HG03097 (cell line): ENCODE measurements at regions not wholly inside any gene's neighbourhood (a gene's known extent, or its start where the extent isn't known, plus 50 kb on each side); places are given as distances from the start of the nearest gene placed in this dataset.
"Not testable (repeated sequence)": the region's sequence is repeated elsewhere in the genome, so short reads cannot be mapped to it uniquely, and the experiment has no call there.

Experiments used
- ATAC-seq: cut with Tn5 transposase; IDR thresholded peaks from one replicate; pipeline ENCODE4 v1.9.1; 2021; ENCODE audit not compliant: unreplicated experiment, low FRiP score

GRCh38 chr1:38760562-38760961 lies 99.0 kb downstream of the RRAGC start:
- ATAC-seq, result no peak

- no peak for ATAC-seq
Observed at GRCh38 chr1:38758820-38759219, 100.8 kb downstream of the RRAGC start.

GRCh38 chr1:38746941-38747600 lies 112.5 kb downstream of the RRAGC start:
- ATAC-seq, result no peak

DNA sequence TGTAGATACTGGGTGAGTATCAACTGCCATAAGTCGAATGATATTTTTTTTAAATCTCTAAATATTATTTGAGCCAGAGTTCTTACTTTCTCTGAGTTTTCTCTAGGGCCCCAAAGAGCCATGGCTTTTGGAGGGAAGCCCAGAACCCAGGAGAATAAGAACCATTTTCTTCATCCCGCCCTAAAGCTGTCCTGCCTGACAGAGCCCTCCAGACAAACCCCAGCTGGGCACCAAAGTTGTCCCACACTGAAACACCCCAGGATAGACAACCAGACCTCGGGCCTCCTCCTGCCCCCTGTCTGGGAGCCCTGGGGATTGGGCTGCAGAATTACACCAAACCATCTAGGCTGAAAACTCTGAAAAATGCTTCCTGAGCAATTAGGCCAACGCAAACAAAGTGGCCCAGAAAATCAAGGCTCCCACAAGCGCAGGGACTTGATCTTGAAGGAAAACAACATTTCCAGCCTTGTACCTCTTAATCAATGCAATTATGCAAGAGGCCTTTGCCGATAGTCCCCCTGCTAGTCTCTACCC lies 113.1 kb downstream of the RRAGC start:
- ATAC-seq, result no peak

DNA sequence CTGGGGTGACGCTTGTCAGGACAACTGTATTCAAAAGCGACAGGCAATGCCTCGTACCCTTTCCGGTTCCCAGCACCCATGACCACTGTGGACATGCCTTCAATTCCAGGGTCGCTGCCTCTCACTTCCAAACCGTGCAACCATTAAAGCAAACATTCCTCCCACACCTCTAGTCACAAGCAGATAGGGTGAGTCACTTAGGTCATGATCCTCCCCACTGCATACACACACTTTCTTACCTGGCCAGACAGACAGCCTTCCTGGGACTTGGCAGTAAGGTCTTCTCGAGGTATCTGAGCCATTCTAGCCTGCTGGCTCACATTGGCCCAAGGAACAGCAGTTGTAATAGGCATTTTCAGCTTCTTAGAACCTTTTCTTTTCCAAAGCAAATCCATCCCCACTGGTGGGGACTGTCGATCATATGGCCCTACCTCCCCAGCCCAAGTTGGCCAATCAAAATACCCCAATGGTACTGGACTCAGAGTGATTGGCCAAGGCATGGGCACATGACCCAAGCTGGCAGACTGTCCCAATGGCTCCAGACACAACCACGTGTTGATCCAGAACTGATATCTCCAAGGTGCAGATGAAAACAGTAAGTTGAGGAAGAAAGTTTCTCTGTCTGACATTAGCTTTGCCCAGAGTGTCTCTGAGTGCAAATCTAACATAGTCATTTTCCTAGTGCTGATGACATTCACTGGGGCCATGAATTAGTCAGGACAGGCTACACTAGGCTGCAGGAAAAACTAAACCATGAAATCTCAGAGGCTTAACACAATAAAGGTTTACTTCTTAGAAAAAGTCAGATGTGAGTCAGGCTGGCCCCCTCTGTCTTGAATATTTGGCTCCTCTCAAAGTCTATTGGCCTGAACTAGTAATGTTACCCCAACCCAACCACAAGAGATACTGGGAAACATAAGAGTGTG lies 113.8 kb downstream of the RRAGC start:
- ATAC-seq, result no peak

DNA sequence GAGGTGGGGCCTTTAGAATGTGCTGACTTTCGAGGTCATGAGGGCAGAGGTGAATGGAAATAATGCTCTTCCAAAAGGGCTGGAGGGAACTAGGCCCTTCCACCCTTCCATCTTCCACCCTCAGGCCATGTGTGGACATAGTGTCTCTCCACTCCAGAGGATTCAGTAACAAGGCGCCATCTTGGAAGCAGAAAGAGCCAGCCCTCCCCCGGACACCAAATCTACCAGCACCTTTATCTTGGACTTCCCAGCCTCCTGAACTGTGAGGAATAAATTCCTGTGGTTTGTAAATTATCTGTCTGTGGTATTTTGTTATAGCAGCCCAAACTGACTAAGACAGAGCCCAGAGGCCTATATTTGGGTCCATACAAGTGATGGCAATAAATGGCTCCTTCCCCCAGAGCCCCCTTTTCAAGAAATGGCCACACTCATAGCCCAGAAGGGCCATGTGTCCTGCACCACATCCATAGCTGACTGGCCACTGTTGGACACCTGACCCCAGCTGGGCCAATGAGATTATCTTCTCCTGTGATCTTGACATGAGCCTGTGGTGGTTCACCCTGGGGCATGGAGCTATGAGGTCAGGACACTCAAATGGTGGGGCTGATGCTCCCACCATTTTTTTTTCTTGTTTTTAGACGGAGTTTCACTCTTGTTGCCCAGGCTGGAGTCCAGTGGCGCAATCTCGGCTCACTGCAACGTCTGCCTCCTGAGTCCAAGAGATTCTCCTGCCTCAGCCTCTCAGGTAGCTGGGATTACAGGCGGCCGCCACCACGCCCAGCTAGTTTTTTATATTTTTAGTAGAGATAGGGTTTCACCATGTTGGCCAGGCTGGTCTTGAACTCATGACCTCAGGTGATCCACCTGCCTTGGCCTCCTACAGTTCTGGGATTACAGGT lies 114.9 kb downstream of the RRAGC start:
- no peak for ATAC-seq

- ATAC-seq, result no peak
Observed at GRCh38 chr1:38743184-38743583, 116.4 kb downstream of the RRAGC start.

DNA sequence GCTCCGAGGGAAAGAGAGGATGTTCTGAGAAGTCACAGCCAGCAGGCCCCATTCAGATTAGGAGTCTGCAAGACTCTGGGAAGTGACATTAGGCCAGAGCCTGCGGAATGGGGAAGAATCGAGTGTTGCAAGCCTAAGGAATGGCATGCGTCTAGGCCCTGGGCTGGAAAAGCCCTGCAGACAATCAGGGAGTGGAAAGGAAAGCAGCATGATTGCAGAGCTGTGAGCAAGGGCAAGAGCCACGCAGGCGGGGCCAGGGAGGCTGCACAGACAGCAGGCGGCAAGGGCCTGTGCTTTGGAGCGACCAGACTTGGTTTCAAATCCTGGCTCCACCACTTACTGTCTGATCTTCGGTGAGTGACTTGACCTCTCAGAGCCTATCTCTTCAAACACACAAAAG lies 118.2 kb downstream of the RRAGC start:
- no peak for ATAC-seq

DNA sequence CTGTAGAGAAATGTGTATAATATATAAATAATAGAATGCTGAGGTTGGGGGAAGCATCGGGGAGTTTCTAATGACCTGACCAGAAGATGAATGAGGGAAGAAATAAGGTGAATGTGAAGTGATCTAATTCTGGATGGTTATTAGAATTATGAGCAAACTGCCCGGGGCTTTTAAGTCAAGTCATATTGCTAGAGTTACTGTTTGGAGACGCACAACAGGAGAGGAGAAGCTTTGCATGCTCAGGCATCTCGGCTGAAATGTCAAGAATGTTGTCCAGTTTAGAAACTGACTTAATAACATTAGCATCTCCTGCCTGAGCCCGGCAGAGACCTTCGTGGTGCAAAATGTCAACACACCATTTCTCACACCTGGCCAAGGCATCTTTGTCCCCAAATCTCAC lies 119.1 kb downstream of the RRAGC start:
- ATAC-seq, result no peak

DNA sequence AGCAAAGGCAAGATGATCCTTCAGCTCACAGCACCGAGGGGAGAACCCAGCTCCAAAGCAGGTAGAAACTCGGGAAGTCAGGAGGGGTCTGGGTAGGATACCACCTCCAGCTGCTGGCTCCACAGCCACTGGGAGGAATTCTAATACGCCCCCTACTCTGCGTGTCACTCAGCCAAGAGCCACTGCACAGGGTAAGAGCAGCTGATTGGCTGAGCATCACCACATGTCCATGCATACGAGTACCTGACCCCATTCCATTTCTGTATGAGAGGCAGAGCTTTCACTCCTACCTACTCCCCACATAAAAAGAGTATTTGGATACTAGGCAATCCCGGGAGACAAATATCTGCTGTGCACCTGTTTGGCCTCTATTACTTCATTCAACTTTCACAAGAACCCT lies 121.4 kb downstream of the RRAGC start:
- ATAC-seq, result no peak

DNA sequence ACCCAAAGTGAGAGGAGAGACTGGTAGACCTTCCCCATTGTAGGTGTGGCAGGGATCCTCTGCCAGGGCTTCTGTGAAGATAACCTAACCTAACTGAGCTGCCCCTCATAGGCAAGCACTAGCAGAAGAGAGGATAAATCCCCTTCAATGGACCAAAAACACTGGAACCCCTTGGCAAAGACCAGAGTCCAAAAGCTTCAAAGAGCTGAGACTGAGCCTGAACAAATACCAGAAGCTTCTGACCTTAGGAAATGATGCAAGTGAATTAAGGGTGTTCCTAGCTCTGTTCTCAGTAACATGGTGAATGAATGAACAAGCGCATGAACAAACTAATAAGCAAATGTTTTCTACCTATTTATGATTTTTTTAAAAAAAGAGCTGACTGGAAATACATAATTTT lies 123.2 kb downstream of the RRAGC start:
- no peak for ATAC-seq

GRCh38 chr1:38735651-38736161 lies 123.9 kb downstream of the RRAGC start:
- no peak for ATAC-seq

- ATAC-seq, result no peak
Observed at GRCh38 chr1:38733761-38734160, 125.8 kb downstream of the RRAGC start.

GRCh38 chr1:38730511-38731397 lies 128.8 kb downstream of the RRAGC start:
- ATAC-seq, result no peak

DNA sequence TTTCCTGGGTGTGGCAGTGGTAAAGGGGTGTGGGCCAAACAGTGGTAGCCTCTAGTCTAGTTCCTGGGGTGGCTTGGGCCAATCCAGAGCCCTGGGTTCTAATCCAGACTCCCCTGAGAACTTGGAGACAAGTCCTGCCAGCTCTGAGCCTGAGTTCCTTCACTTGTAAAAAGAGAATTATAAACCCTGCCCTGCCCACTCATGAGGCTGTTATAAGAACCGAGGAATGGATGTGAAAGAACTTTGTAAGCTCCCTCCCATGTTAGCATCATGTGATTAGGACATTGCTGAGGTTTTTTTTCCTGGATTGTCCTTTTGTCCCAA lies 131.0 kb downstream of the RRAGC start:
- ATAC-seq, result no peak

DNA sequence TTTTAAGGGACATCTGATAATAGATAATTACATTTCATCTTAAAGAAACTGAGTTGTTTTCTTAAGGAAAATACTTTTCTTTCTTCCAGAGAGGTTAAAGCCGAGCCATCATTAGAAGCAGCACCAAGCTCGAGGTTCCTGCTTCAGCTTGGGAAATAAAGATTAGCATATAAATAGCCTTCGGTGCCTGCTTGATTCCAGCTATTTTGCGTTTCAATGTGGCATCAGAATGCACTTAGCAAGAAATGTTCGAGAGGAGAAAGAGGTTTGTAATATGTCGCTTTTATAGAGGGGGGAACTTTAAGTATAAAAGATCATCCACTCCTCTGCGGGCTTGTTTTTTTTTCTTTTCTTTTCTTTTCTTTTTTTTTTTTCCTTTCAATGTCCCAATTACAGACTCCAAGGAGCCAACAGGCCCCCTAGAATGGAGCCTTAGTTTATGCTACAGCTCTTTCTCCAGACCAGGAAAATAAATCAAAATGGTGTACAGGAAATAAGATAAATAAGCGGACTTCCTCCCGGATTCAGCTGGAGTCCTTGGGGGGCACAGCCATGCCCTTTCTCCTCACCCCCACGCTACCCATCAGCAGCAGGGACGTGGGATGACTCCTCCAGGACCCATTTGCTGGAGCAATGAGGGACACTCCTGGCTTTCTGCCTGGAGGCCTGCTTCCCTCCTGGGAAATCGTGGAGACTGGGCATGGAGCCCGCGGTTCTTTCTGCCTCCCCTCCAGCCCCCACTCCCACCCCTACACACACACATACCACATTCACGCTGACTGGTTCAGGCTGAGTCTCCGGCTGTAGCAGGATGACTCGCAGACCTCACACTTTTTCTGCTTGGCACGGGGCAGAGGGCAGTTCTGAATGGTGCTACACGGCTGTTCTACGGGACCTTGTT lies 131.6 kb downstream of the RRAGC start:
- ATAC-seq, result no peak

DNA sequence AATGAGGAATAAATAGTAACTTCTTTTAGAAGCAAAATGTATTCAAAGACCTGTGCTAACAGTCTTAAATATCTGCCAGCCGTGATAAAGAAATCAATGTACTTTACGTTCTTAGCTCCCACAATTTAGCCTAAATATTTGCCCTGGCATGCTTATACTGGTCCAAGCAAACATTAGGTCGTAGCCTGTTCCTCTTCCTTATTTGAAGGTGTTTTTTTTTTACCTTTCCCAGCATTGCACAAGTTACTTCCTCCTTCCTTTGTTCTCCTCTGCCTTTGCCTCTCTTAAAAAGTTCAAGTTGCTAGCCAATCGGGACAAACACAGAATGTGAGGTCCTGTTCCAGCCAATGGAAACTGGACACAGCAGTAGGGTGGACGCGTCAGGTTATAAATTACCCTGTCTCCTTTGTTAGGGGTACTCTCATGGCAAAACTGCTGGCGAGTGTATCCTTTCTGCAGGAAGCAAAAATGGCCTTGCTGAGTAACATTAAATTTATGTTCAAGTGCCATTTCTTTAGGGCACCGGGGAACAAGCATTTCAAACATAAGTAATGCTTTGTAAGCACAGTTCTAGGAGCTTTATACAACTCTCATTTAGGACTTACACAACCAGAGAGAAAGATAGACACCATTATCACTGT lies 134.1 kb downstream of the RRAGC start:
- not testable (repeated sequence) for ATAC-seq
